HG03469 (cell line): ENCODE measurements at regions not wholly inside any gene's neighbourhood (a gene's known extent, or its start where the extent isn't known, plus 50 kb on each side); places are given as distances from the start of the nearest gene placed in this dataset.
"Not testable (repeated sequence)": the region's sequence is repeated elsewhere in the genome, so short reads cannot be mapped to it uniquely, and the experiment has no call there.

Source experiments
- ATAC-seq: cut with Tn5 transposase; IDR thresholded peaks from one replicate; pipeline ENCODE4 v1.9.1; 2021; ENCODE audit warnings: mild to moderate bottlenecking, moderate library complexity, moderate number of reproducible peaks; ENCODE audit not compliant: unreplicated experiment

DNA sequence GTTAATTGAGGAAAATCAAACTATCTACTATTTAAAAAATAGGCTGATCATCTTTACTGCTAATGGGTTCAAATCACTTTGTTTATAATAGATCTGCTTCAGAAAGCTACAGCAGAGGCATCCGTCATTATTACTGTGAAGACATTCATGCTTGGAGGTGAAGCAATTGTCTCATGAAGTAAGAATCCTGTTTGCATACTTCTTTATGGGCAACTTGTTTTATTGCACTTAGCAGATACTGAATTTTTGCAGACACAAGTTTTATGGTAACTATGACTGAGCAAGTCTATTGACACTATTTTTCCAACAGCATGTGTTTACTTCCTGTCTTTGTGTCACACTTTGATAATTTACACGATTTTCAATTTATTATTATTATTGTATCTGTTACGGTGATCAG, 573.9 kb downstream of the RFPL4B start:
- no peak for ATAC-seq

DNA sequence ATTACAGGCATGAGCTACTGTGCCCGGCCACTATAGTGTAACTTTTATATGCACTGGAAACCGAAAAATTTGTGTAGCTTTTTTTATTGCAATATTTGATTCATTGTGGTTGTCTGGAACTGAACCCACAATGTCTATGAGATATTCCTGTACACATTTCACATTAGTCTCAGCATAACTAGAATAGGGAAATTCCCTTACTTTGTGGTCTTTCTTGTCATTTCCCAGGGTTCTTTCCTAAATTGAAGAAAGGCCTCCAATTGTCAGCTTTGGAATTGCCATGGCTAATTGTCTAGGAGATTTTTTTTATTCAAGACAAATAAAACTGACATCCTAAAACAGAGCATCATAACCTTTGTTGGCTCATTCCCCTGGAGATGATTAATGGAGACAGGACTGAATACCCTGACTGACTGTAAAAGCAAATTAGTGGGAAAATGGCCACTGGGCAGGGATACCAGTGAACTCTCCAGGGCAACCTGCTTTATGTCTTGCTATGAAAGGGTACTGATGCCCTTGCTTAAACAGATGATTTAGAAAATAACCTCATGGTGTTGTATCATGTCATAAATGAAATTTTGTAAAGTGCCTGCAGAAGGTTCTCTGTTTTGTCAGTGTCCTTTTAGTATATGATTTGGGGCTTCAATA, 576.9 kb downstream of the RFPL4B start:
- no peak for ATAC-seq

DNA sequence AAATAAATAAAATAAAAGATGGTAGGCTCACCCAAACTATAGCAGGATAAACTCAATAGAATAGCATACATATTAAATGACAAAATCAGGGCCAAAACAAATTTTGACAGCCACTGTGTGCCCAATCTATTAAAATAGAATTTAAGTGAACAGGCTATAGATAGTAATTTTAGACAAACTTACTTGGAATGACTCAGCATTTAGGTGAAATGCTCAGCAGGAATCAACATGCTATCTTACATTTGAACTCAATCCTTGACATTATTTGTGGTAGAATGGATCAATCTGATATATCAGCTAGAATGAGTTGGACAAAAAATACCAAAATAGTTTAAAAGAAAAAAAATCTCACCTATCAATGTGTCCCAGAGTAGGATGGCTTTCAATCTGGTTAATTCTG, 578.6 kb downstream of the RFPL4B start:
- no peak for ATAC-seq

DNA sequence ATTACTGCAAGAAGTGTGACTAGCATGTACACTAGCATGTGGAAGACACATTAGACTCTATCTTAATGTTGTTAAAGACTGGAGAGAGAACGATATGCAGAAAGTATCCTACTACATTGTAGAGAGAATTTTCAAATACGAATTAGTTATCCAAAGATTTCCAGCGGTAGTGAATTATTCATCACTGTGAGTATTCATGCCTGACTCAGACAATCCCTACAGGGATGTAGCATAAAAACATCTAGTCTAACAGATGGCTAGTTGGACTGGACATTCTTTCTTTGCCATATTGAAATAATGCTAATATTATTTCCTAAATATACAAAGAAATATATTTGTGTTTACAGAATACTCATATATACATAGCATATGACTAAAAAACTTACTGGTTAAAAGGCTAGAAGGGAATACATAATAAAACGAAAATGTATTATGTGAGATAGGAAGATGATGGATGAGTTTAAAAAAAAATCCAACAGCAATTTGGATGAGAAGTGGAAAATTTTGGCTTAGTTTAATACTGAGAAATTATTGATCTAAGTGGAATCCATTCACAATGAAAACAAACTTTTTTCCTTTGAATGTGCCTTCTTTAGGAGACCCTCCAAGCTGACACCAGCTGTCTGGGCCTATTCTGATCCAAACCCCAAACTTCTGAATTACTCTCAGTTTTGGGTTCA, 580.7 kb downstream of the RFPL4B start:
- no peak for ATAC-seq

DNA sequence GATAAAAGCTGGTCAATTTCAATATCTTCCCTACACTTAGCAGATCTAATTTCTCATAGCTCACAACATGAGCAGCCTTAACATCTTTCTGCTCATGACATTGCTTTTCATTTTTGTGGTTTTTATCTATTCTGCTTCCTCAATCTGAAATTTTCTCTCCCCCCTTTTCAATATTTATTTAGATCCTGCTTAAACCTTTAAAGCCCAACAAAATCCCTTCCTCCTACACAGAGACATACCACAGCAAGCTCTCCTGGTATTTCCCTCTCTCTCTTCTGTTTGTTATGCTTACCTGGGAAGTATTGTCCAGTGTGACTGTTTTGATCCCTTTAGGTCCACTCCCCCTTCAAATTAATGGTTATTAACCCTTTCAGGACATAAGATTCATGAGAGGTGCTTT, 582.5 kb downstream of the RFPL4B start:
- ATAC-seq, result no peak

DNA sequence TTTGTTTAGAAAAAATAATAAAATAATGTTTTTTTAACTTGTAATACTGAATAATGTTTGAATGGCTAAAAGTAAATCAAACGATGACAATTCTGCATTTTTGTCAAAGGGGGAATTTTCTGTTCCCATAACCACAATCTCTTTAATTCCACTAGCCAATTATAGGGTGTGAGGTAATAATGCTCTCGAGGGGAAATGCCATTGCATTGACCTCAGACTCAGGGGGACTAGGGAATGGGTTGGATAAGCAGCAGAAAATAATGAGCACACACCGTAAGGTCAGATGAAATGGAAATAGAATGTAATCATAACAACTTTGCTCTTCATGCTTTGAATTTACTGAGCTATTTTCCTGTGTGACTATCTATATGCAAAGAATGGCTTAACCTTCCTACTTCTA, 584.7 kb downstream of the RFPL4B start:
- ATAC-seq, result no peak

DNA sequence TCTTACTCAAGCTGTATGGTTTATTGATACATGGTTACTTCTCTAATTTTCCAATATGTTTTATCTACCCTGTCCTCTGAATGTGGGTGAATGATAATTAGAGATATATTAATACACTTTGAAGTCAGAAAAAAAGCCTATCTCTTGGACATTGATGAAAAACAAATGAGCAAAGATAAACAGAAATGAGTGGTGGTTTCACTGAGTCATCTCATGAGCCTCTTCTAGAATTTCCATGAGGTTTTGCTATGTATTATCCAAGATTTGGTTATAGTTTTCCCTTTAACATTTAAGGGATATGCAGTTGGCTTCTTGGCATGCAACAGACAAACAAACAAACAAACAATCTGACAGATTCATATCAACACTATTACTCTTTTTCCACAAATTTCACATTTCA, 586.8 kb downstream of the RFPL4B start:
- ATAC-seq, result no peak

DNA sequence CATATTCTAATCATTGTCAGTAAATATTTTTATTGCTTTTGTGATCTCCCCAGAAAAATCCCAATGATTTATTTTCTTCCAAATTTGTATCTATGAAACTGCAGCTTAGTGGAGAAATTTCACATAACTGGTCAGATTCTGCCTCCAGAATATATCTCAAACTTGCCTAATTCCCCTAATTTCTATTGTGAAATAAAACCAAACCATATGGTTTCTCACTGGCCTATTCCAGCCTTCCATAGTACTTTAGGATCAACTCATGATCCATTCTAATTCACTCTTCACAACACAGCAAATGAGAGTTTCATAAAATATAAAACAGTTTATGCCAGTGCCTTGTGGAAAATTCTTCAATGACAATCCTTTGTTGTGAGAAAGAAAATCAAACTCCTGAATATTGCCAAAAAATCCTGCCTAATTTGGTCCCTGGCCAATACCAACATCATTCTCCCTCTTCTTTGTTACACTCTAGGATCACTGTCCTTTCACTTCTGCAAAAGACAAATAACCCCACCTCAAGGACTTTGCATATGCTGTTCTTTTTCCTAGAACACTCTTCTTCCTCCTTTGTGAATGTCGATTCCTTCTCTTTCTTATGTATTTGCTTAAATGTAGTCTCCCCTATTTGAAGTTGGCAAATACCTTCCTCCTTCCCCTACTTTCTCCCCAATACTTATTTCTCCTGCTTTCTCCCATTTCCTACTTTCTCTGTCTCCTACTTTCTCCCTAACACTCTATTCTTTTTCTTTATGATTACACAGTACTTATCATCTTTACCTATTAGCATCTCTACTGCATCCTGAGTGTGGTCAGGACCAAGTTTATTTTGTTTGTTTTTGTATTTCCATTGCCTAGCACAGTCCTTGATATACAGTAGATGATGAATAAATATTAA, 587.5 kb downstream of the RFPL4B start:
- no peak for ATAC-seq

DNA sequence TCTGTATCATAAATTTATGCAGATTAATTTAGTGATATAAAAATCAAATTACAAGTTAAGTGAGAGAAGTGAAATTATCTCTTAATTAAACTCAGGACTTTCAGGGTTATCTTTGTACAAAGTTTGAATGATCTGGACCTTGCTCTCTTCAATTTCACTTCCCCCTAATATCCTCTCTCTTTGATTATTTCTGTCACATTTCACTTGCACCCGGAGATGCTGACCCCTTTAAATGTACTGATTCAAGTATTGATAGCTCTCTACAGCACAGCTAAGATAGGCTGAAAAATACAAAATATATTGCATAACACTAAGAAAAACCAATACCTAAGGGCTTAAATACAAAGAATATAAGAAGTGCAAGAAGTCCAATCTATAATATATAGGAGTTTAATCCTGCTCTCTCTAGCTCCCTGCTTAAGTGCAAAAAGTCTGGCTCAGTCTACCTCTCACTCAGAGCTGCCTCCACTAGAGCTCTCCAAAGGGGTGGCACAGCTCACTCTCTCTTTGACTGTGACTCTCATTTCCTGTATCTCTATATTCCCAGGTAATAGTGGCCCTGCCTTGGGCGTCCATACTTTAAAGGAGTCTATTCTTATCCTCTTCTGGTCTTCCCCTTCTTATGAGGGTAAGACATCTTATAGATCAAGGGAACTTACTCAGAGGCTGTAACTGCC, 588.4 kb downstream of the RFPL4B start:
- ATAC-seq, result no peak

DNA sequence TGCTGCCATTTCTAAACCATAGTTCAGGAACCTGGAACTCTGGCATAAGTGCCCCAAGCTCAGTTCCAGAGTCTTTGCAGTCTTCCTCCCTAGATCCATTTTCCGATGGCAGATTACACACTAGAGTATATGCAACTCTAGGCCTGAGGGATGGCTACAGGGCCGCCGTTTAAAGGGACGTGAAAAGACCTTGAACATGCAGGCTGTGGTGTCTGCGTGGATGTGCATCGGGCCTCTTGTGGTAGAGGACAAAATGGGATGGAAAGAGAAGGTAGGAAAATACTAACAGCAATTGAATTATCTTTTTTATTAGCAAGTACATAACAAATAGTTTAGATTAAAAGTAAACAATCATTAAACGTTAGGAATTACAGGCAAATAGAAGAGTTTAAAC, 588.9 kb downstream of the RFPL4B start:
- ATAC-seq, result no peak

DNA sequence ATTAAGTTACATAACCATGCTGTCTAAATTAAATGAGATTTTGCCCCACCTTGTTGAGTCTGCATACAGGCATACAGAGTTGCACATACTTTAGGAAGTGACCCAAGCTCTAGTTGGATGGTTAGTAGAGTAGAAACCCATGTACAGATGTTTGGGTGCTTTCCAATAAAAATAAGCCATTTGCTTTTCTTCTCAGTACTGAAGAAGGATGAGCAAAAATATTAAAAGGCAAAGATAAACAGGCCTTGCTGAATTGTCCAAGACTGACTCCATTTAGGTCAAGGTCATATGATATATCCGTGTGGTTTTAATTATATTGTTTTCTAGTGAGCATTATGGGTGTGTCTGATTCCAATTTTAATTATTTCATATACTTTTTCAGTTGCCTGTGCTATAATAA, 589.4 kb downstream of the RFPL4B start:
- ATAC-seq, result no peak

DNA sequence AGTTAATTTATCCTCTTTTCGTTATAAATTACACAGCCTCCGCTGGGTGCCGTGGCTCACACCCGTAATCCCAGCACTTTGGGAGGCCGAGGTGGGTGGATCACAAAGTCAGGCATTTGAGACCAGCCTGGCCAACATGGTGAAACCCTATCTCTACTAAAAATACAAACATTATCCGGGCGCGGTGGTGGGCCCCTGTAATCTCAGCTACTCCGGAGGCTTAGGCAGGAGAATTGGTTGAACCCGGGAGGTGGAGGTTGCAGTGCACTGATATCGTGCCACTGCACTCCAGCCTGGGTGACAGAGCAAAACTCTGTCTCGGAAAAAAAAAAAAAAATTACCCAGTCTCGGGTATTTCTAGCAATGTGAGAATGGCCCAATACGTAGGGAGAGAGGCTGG, 590.6 kb downstream of the RFPL4B start:
- ATAC-seq, result not testable (repeated sequence)

DNA sequence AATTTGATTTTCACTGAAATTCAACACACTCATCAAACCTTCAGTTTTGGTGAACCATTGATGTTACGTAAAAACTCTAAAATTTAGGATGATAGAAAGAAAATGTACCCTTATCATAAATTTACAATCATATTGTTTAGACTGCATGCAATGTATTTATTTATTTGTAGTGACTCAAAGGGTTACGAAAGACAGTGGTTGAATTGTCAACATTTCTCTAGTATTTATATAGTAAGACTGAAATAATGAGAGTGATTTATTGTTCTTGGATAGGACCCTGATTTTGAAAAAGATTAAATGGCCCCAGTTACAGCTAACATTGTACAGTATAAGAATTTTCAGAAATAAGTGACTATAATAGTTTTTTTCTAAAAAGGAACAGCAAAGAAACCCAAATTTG, 591.5 kb downstream of the RFPL4B start:
- no peak for ATAC-seq

- no peak for ATAC-seq
These were observed 592.4 kb downstream of the RFPL4B start for GRCh38 chr6:112939563-112939962.

DNA sequence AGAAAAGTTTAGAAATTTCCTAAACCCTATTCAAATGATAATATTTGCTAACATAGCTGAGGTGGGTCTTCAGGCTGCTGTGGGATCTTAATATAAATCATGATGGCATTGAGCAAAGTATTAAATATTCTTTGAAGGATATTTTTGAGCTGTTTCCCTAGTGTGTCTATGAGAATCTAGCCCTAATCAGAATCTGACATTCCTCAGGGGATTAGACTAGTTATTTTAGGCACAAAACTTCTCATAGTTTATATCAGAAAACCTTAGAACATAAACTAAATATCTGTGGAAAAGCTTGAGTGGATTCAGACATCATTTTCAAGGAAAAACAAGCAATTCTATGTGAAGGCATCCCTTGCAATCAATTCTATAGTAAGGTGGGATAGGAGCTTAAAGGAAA, 594.5 kb downstream of the RFPL4B start:
- no peak for ATAC-seq

- ATAC-seq, result no peak
These were observed 598.9 kb downstream of the RFPL4B start for GRCh38 chr6:112946051-112946450.

GRCh38 chr6:112947507-112947906, 600.4 kb downstream of the RFPL4B start:
- no peak for ATAC-seq

DNA sequence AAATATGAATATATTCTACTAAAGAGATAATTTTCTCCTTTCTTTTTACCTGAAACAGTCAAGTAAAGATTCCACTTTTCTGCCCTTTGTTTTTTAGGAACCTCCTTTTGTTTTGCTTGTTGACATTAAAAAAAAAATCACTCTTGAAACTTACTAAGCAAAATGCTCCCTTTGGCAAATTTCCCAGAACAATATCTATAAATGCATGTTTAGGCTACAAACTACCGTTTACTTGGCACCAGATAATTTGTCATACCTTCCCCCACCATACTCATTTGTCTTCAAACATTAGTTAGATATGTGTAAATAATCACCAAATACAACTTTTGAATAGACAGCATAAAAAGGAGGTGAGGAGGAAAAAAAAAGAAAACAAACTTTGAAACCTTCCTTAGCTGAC, 604.7 kb downstream of the RFPL4B start:
- ATAC-seq, result no peak

DNA sequence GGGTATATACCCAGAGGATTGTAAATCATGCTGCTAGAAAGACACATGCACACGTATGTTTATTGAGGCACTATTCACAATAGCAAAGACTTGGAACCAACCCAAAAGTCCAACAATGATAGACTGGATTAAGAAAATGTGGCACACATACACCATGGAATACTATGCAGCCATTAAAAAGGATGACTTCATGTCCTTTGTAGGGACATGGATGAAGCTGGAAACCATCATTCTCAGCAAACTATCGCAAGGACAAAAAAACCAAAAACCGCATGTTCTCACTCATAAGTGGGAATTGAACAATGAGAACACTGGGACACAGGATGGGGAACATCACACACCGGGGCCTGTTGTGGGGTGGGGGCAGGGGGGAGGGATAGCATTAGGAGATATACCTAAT, 608.6 kb downstream of the RFPL4B start:
- not testable (repeated sequence) for ATAC-seq

- no peak for ATAC-seq
These were observed 609.8 kb downstream of the RFPL4B start for GRCh38 chr6:112956696-112957535.
